MM.1S (cell line): ENCODE measurements at regions not wholly inside any gene's neighbourhood (a gene's known extent, or its start where the extent isn't known, plus 50 kb on each side); places are given as distances from the start of the nearest gene placed in this dataset.

Experiments
- EZH2 ChIP-seq: fragments of 300-600 bp; sonication (generic); optimal IDR thresholded peaks from 2 replicates; pipeline ENCODE3; 2017; ENCODE audit warnings: low read depth, mild to moderate bottlenecking, antibody characterized with exemption, low read length, mixed read lengths
- TF ChIP-seq, protein P1 (sequence below): fragments of 300-600 bp; sonication (generic); IDR thresholded peaks from 2 replicates; pipeline ENCODE4 v1.5.1; 2016; ENCODE audit warnings: antibody characterized with exemption, low read length, mixed read lengths

GRCh38 chr5:167845952-167846351 is 445.5 kb upstream of the WWC1 start:
- TF ChIP-seq, protein P1, sequence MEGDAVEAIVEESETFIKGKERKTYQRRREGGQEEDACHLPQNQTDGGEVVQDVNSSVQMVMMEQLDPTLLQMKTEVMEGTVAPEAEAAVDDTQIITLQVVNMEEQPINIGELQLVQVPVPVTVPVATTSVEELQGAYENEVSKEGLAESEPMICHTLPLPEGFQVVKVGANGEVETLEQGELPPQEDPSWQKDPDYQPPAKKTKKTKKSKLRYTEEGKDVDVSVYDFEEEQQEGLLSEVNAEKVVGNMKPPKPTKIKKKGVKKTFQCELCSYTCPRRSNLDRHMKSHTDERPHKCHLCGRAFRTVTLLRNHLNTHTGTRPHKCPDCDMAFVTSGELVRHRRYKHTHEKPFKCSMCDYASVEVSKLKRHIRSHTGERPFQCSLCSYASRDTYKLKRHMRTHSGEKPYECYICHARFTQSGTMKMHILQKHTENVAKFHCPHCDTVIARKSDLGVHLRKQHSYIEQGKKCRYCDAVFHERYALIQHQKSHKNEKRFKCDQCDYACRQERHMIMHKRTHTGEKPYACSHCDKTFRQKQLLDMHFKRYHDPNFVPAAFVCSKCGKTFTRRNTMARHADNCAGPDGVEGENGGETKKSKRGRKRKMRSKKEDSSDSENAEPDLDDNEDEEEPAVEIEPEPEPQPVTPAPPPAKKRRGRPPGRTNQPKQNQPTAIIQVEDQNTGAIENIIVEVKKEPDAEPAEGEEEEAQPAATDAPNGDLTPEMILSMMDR, result no peak
- TF ChIP-seq EZH2, result no peak
